Activated naive CD8-positive, alpha-beta T cell treated with anti-CD3 and anti-CD28 coated beads, Interleukin-2, amount 50 U/mL, for 24 hours (primary cell): ENCODE measurements at regions not wholly inside any gene's neighbourhood (a gene's known extent, or its start where the extent isn't known, plus 50 kb on each side); places are given as distances from the start of the nearest gene placed in this dataset.
A peak's percentile ranks its signal among the peaks of the same experiment; 100 is the strongest.

Experiments used
- ATAC-seq: fragments of 150-1000 bp; cut with Tn5 transposase; one replicate; pipeline ENCODE4 v1.10.0; 2021
- DNase-seq: peaks from one replicate; pipeline ENCODE4 v3.0.0; 2021
- H3K27ac Mint-ChIP-seq: one replicate; pipeline ENCODE4 v1.8.0; 2021; ENCODE audit warnings: mild to moderate bottlenecking, mixed read lengths
- H3K27me3 Mint-ChIP-seq: one replicate; pipeline ENCODE4 v1.8.0; 2021; ENCODE audit warnings: mixed read lengths
- H3K36me3 Mint-ChIP-seq: one replicate; pipeline ENCODE4 v1.8.0; 2021; ENCODE audit warnings: low read depth, mixed read lengths
- H3K4me1 Mint-ChIP-seq: one replicate; pipeline ENCODE4 v1.8.0; 2021; ENCODE audit warnings: mixed read lengths
- H3K4me3 Mint-ChIP-seq: one replicate; pipeline ENCODE4 v1.8.0; 2021; ENCODE audit warnings: mild to moderate bottlenecking, moderate library complexity, mixed read lengths
- H3K9me3 Mint-ChIP-seq: one replicate; pipeline ENCODE4 v1.8.0; 2021; ENCODE audit warnings: mixed read lengths

DNA sequence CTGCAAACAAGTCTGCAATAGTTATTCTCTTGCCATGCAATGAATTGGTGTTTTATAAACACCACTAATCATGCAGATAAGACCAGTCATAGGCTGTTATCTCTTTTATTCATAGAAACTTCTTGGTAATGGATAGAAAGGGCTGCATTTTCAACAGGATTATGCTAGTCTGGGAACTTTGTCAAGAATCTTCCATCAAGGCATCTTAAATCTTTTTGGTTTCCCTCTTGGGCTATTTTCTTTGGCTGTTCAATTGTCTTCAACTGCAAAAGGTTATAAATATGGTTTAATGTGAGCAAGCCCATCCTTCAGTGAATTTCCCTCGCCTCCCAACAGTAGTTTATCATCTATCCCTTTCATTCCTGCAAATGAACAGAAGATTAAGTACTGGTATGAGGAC, 59.0 kb upstream of the MINAR1 start:
- Mint-ChIP-seq H3K4me3 (no peak overlapping the region), H3K9me3 (no peaks in the 10 kb centered on the region)

DNA sequence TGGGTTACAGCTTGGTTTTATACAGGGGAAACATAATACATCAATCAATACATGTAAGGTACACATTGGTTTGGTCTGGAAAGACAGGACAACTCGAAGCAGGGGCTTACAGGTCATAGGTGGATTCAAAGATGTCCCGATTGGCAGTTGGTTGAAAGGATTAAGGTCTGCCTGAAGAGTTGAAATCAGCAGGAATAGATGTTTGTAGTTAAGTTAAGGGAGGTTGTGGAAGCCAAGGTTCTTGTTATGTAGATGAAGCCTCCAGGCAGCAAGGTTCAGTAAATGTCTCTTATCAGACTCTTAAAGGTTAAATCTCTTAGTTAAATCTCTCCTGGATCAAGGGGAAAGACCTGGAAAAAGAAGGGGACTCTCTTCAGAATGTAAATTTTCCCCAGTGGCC, 58.4 kb upstream of the MINAR1 start:
- no peaks in the 10 kb centered on the region for H3K9me3 Mint-ChIP-seq
- H3K27me3 Mint-ChIP-seq, result no peaks in the 10 kb centered on the region
- no peak overlapping the region for H3K27ac Mint-ChIP-seq
- DNase-seq, result no peak
- peaks cover 2% of the 10 kb centered on the region for H3K36me3 Mint-ChIP-seq
- no peak for ATAC-seq
- peaks cover 4% of the 10 kb centered on the region for H3K4me1 Mint-ChIP-seq
- H3K4me3 Mint-ChIP-seq, result no peak overlapping the region

More for the DNA sequence above, 59.0 kb upstream of the MINAR1 start:
- ATAC-seq, result no peak
- no peak overlapping the region for H3K27ac Mint-ChIP-seq
- H3K4me1 Mint-ChIP-seq, result no peaks in the 10 kb centered on the region
- peaks cover 2% of the 10 kb centered on the region for H3K36me3 Mint-ChIP-seq
- no peaks in the 10 kb centered on the region for H3K27me3 Mint-ChIP-seq
- no peak for DNase-seq

DNA sequence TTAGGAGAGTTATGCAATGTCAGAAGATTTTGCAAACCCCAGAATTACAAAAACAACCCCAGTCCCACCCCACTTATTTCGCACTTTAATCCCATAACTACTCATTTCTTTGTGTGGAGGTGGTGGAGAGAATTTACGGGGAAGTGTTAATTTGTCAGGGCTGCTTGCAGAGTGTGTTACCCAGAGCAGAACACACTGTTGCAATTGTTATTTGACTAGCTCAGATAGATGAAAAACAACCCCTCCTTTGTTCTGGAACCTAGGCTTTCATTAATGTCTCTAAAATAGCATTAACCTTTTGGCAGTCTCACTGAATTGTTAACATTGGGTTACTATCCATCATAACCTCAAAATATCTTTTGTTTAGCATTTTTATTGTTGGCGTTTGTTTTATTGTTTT, 55.8 kb upstream of the MINAR1 start:
- H3K27me3 Mint-ChIP-seq, result no peaks in the 10 kb centered on the region
- ATAC-seq (no peak), DNase-seq (no peak)
- no peak overlapping the region for H3K4me3 Mint-ChIP-seq
- H3K36me3 Mint-ChIP-seq, result peaks cover 2% of the 10 kb centered on the region
- peaks cover 4% of the 10 kb centered on the region for H3K4me1 Mint-ChIP-seq
- H3K27ac Mint-ChIP-seq, result no peak overlapping the region
- H3K9me3 Mint-ChIP-seq, result no peaks in the 10 kb centered on the region

DNA sequence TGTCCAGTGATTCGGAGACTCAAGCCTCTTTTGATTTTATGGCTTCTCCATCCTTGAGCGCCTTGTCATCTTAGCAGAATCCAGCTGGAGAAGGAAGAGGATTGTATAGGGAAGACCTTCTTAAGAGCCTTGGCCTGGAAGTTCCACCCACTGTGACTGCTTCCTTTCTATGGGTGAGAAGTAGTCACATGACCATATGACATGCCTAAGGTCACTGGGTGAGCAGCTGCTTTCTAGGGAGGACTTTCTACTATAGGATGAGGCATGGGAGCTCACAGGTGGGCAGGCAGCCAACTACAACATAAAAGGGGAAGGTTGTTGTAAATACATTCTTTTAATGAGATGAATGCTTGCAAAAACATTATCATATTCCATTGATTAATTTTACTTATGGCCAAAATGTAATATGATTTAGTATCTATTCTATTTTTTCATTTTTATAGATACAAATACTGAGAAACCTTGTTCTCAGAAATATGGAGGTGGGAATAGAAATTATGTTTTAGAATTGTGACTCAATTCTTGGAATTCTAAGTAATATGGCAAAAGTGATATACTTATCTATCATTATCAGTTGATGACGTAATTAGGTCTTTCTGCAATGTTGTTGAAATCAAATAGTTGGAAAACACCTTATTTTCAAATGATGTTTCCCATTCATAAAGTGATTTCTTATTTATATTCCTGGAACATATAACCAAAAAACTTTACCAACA, 53.6 kb upstream of the MINAR1 start:
- ATAC-seq (no peak), DNase-seq (no peak)
- no peaks in the 10 kb centered on the region for H3K27me3 Mint-ChIP-seq
- H3K27ac Mint-ChIP-seq, result no peak overlapping the region
- H3K9me3 Mint-ChIP-seq, result no peaks in the 10 kb centered on the region
- H3K36me3 Mint-ChIP-seq, result peaks cover 4% of the 10 kb centered on the region
- no peak overlapping the region for H3K4me3 Mint-ChIP-seq
- peaks cover 4% of the 10 kb centered on the region for H3K4me1 Mint-ChIP-seq

DNA sequence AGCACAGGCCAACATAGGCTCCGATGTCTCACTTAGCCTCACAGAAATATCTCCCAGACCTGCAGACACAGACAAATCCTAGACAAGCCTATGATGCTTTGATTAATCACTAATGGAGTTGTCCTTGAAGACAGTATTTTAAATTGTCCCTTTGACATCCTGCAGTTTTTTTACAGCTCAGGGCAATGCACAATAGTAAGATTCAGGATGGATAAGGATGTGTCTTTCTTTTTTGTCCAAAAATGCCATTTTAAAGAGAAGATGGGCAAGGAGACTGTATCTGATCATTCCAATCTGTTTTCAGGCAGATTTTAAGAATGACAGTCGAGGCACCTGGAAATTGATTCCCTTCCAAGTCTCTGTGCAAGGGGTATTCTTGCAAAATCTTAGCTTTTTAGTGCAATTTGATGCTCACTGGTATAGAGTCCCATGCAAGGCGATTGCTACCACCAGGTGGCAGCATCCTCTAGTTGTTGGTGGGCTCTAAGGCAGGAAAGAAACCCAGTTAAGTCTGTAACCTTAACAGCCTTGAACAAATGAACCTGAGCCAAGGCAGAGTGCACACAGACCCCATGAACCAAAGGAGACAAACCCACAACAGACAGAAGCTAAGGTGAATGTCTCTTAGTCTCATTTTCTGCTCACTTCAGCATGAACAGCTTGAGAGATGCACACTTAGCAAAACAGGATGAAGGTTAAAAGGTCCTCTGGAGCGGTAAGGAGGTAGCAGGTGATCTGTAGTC, 51.2 kb upstream of the MINAR1 start:
- H3K27ac Mint-ChIP-seq, result no peak overlapping the region
- no peak overlapping the region for H3K4me3 Mint-ChIP-seq
- ATAC-seq (peak; percentile 88), DNase-seq (peak; percentile 77)
- H3K36me3 Mint-ChIP-seq, result peaks cover 5% of the 10 kb centered on the region
- no peaks in the 10 kb centered on the region for H3K27me3 Mint-ChIP-seq
- no peaks in the 10 kb centered on the region for H3K9me3 Mint-ChIP-seq
- H3K4me1 Mint-ChIP-seq, result peaks cover 4% of the 10 kb centered on the region

DNA sequence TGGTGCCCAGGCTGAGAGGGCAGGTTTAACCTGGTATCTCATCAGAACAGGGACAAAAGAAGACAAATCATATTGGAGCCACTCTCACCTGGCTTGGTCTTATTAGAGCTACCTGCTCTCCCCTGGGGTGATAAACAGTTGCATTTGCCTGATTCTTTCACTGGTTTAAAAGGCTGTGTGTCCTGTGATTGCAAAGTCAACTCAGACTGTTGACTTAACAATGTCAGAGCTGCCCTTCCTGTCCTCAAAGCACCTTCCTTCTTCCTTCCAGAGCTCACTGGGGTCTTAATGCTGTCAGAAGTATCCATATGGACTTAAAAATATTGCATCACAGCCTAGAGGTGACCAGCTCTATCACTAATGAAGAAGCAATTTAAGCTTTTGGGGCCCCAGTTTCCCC, 50.5 kb upstream of the MINAR1 start:
- peaks cover 5% of the 10 kb centered on the region for H3K36me3 Mint-ChIP-seq
- ATAC-seq (no peak), DNase-seq (no peak)
- H3K4me3 Mint-ChIP-seq, result no peak overlapping the region
- H3K9me3 Mint-ChIP-seq, result no peaks in the 10 kb centered on the region
- H3K27ac Mint-ChIP-seq, result no peak overlapping the region
- H3K4me1 Mint-ChIP-seq, result peaks cover 4% of the 10 kb centered on the region
- H3K27me3 Mint-ChIP-seq, result no peaks in the 10 kb centered on the region
